GM23338 (cell line): ENCODE measurements at regions not wholly inside any gene's neighbourhood (a gene's known extent, or its start where the extent isn't known, plus 50 kb on each side); places are given as distances from the start of the nearest gene placed in this dataset.

ENCODE experiments used
- ATAC-seq: fragments of 200-7000 bp; cut with Tn5 transposase; 3 replicates; pipeline ENCODE4 v1.9.1; 2020
- DNase-seq: peaks from one replicate; pipeline ENCODE4 v3.0.0-alpha.2; 2015; ENCODE audit warnings: low spot score
- H2AFZ ChIP-seq: fragments of 200-600 bp; sonication (generic); 2 replicates; pipeline ENCODE4 v1.8.0; 2016; ENCODE audit warnings: antibody characterized with exemption, mild to moderate bottlenecking, moderate library complexity
- H3F3A ChIP-seq: fragments of 200-600 bp; sonication (generic); replicated peaks from 2 replicates; pipeline ENCODE4 v1.8.0; 2017; ENCODE audit warnings: antibody characterized with exemption, mixed run types, low read depth
- H3K27ac ChIP-seq: fragments of 200-600 bp; sonication (generic); 2 replicates; pipeline ENCODE4 v1.6.1; 2016; ENCODE audit warnings: low read depth
- H3K27me3 ChIP-seq: fragments of 200-600 bp; sonication (generic); 2 replicates; pipeline ENCODE4 v1.8.0; 2016; ENCODE audit warnings: mild to moderate bottlenecking, mixed run types, moderate library complexity; ENCODE audit not compliant: insufficient read depth
- H3K36me3 ChIP-seq: fragments of 200-600 bp; sonication (generic); 2 replicates; pipeline ENCODE4 v1.8.0; 2016; ENCODE audit warnings: mild to moderate bottlenecking; ENCODE audit not compliant: insufficient read depth
- H3K4me1 ChIP-seq: fragments of 200-600 bp; sonication (generic); 2 replicates; pipeline ENCODE4 v1.8.0; 2016; ENCODE audit warnings: mild to moderate bottlenecking, moderate library complexity; ENCODE audit not compliant: insufficient read depth
- H3K4me2 ChIP-seq: fragments of 200-600 bp; sonication (generic); 2 replicates; pipeline ENCODE4 v1.7.1; 2017; ENCODE audit warnings: mixed run types
- H3K4me3 ChIP-seq: fragments of 200-600 bp; sonication (generic); 2 replicates; pipeline ENCODE4 v1.6.1; 2016; ENCODE audit warnings: mixed run types
- H3K79me2 ChIP-seq: fragments of 200-600 bp; sonication (generic); replicated peaks from 2 replicates; pipeline ENCODE4 v1.8.0; 2017; ENCODE audit warnings: mild to moderate bottlenecking; ENCODE audit not compliant: insufficient read depth
- H3K9me2 ChIP-seq: fragments of 200-600 bp; sonication (generic); 2 replicates; pipeline ENCODE4 v1.8.0; 2017; ENCODE audit not compliant: insufficient read depth
- H4K20me1 ChIP-seq: fragments of 200-600 bp; sonication (generic); replicated peaks from 2 replicates; pipeline ENCODE4 v1.8.0; 2017; ENCODE audit warnings: mild to moderate bottlenecking; ENCODE audit not compliant: insufficient read depth
- H3K27ac Mint-ChIP-seq: 2 replicates; pipeline ENCODE4 v1.8.0; 2020; ENCODE audit warnings: inconsistent platforms, mild to moderate bottlenecking, moderate library complexity, mixed read lengths
- H3K27me3 Mint-ChIP-seq: 3 replicates; pipeline ENCODE4 v1.8.0; 2022; ENCODE audit warnings: low read depth, mild to moderate bottlenecking, moderate library complexity, mixed read lengths, inconsistent platforms; ENCODE audit not compliant: insufficient read depth, poor library complexity
- H3K36me3 Mint-ChIP-seq: 3 replicates; pipeline ENCODE4 v1.8.0; 2021; ENCODE audit warnings: low read depth, mild to moderate bottlenecking, inconsistent platforms, moderate library complexity, mixed read lengths
- H3K4me1 Mint-ChIP-seq: 3 replicates; pipeline ENCODE4 v1.8.0; 2020; ENCODE audit warnings: mild to moderate bottlenecking, inconsistent platforms, mixed read lengths
- H3K4me3 Mint-ChIP-seq: 3 replicates; pipeline ENCODE4 v1.8.0; 2021; ENCODE audit warnings: moderate library complexity, mild to moderate bottlenecking, inconsistent platforms, mixed read lengths
- H3K9me3 Mint-ChIP-seq: 3 replicates; pipeline ENCODE4 v1.8.0; 2020; ENCODE audit warnings: moderate library complexity, mild to moderate bottlenecking, inconsistent platforms, mixed read lengths
- CREB1 ChIP-seq: fragments of 250-450 bp; sonication (Bioruptor Pico); IDR thresholded peaks from 2 replicates; pipeline ENCODE4 v1.5.0; 2020; ENCODE audit warnings: low read depth, mild to moderate bottlenecking, moderate library complexity
- EZH2 ChIP-seq: fragments of 200-600 bp; sonication (generic); IDR thresholded peaks from one replicate; pipeline ENCODE4 v1.8.0; 2017; ENCODE audit warnings: antibody characterized with exemption, mild to moderate bottlenecking, low read depth; ENCODE audit not compliant: unreplicated experiment
- EZH2phosphoT487 ChIP-seq: fragments of 200-600 bp; sonication (generic); IDR thresholded peaks from one replicate; pipeline ENCODE4 v1.8.1; 2018; ENCODE audit warnings: antibody characterized with exemption; ENCODE audit not compliant: unreplicated experiment
- JUNB ChIP-seq: IDR thresholded peaks from one replicate; pipeline ENCODE4 v1.6.1; 2016; ENCODE audit warnings: antibody characterized with exemption; ENCODE audit not compliant: unreplicated experiment
- NANOG ChIP-seq: IDR thresholded peaks from 2 replicates; pipeline ENCODE4 v1.6.1; 2016; ENCODE audit warnings: antibody characterized with exemption, borderline replicate concordance
- POLR2AphosphoS5 ChIP-seq: IDR thresholded peaks from 2 replicates; pipeline ENCODE4 v1.6.1; 2016; ENCODE audit warnings: antibody characterized with exemption, low read depth
- STAT1 ChIP-seq: IDR thresholded peaks from one replicate; pipeline ENCODE4 v1.6.1; 2016; ENCODE audit warnings: antibody characterized with exemption; ENCODE audit not compliant: unreplicated experiment
- ZNF114 ChIP-seq: fragments of 250-450 bp; sonication (Bioruptor Pico); IDR thresholded peaks from 2 replicates; pipeline ENCODE4 v1.5.0; 2020; ENCODE audit warnings: mild to moderate bottlenecking, moderate library complexity
- ZNF331 ChIP-seq: fragments of 250-450 bp; sonication (Bioruptor Pico); IDR thresholded peaks from 2 replicates; pipeline ENCODE4 v1.5.0; 2020; ENCODE audit warnings: low read depth, mild to moderate bottlenecking, moderate library complexity
- TF ChIP-seq, protein P1 (sequence below): IDR thresholded peaks from one replicate; pipeline ENCODE4 v1.6.1; 2018; ENCODE audit warnings: antibody characterized with exemption; ENCODE audit not compliant: unreplicated experiment
- TF ChIP-seq, protein P2 (sequence below), 2 experiments: fragments of 200-600 bp in 1 of 2; sonication (generic) in 1 of 2; conservative IDR thresholded peaks; 2 replicates each; pipeline versions ENCODE4 v1.5.1 to v1.6.1; 2016 to 2017; ENCODE audit warnings: antibody characterized with exemption in 2 of 2, low read depth in 2 of 2, mild to moderate bottlenecking in 2 of 2, moderate library complexity in 1 of 2
- TF ChIP-seq, protein P3 (sequence below): IDR thresholded peaks from 2 replicates; pipeline ENCODE4 v1.6.1; 2016; ENCODE audit warnings: antibody characterized with exemption
- TF ChIP-seq, protein P4 (sequence below): fragments of 250-450 bp; sonication (Bioruptor Pico); IDR thresholded peaks from 2 replicates; pipeline ENCODE4 v1.5.0; 2020; ENCODE audit warnings: mild to moderate bottlenecking, moderate library complexity

DNA sequence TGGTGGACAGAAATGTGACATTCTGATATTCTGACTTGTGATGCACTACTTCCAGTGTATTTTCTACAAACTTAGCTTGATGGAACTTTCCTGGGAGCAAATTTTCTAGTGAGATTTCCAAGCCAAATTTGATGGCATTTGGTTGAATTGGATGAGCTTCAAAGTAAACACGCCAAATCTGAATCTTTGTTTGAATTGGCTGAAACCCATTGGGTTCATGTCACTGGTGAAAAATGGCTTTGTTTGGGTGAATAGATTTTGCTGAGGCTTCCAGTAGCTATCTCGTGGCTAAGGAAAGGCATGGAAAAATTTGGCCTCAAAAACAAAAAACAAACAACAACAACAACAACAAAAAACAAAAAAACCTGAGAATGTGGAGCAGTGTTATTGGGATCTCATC is 271.1 kb upstream of the RPS23 start:
- no peak overlapping the region for H3K27ac ChIP-seq
- no peaks in the 10 kb centered on the region for H3F3A ChIP-seq
- H3K36me3 ChIP-seq = no peaks in the 10 kb centered on the region; the same call in 1 of the 2 replicates
- no peaks in the 10 kb centered on the region; the same call in 1 of the 2 replicates for H3K4me1 ChIP-seq
- ATAC-seq (no peak), DNase-seq (no peak)
- TF ChIP-seq, protein P1, sequence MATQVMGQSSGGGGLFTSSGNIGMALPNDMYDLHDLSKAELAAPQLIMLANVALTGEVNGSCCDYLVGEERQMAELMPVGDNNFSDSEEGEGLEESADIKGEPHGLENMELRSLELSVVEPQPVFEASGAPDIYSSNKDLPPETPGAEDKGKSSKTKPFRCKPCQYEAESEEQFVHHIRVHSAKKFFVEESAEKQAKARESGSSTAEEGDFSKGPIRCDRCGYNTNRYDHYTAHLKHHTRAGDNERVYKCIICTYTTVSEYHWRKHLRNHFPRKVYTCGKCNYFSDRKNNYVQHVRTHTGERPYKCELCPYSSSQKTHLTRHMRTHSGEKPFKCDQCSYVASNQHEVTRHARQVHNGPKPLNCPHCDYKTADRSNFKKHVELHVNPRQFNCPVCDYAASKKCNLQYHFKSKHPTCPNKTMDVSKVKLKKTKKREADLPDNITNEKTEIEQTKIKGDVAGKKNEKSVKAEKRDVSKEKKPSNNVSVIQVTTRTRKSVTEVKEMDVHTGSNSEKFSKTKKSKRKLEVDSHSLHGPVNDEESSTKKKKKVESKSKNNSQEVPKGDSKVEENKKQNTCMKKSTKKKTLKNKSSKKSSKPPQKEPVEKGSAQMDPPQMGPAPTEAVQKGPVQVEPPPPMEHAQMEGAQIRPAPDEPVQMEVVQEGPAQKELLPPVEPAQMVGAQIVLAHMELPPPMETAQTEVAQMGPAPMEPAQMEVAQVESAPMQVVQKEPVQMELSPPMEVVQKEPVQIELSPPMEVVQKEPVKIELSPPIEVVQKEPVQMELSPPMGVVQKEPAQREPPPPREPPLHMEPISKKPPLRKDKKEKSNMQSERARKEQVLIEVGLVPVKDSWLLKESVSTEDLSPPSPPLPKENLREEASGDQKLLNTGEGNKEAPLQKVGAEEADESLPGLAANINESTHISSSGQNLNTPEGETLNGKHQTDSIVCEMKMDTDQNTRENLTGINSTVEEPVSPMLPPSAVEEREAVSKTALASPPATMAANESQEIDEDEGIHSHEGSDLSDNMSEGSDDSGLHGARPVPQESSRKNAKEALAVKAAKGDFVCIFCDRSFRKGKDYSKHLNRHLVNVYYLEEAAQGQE = no peak
- TF ChIP-seq STAT1 (no peak), CREB1 (no peak), EZH2 (no peak), POLR2AphosphoS5 (no peak), ZNF114 (CRISPR knock-in tag) (no peak), ZNF331 (CRISPR knock-in tag) (no peak), EZH2phosphoT487 (no peak), NANOG (no peak), JUNB (no peak)
- TF ChIP-seq, protein P2, sequence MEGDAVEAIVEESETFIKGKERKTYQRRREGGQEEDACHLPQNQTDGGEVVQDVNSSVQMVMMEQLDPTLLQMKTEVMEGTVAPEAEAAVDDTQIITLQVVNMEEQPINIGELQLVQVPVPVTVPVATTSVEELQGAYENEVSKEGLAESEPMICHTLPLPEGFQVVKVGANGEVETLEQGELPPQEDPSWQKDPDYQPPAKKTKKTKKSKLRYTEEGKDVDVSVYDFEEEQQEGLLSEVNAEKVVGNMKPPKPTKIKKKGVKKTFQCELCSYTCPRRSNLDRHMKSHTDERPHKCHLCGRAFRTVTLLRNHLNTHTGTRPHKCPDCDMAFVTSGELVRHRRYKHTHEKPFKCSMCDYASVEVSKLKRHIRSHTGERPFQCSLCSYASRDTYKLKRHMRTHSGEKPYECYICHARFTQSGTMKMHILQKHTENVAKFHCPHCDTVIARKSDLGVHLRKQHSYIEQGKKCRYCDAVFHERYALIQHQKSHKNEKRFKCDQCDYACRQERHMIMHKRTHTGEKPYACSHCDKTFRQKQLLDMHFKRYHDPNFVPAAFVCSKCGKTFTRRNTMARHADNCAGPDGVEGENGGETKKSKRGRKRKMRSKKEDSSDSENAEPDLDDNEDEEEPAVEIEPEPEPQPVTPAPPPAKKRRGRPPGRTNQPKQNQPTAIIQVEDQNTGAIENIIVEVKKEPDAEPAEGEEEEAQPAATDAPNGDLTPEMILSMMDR (conservative IDR thresholded peaks at IDR 0.05; ENCODE audit: low read depth in 2 of 2) = no peak
- TF ChIP-seq, protein P3, sequence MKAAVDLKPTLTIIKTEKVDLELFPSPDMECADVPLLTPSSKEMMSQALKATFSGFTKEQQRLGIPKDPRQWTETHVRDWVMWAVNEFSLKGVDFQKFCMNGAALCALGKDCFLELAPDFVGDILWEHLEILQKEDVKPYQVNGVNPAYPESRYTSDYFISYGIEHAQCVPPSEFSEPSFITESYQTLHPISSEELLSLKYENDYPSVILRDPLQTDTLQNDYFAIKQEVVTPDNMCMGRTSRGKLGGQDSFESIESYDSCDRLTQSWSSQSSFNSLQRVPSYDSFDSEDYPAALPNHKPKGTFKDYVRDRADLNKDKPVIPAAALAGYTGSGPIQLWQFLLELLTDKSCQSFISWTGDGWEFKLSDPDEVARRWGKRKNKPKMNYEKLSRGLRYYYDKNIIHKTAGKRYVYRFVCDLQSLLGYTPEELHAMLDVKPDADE = no peak
- TF ChIP-seq, protein P4, sequence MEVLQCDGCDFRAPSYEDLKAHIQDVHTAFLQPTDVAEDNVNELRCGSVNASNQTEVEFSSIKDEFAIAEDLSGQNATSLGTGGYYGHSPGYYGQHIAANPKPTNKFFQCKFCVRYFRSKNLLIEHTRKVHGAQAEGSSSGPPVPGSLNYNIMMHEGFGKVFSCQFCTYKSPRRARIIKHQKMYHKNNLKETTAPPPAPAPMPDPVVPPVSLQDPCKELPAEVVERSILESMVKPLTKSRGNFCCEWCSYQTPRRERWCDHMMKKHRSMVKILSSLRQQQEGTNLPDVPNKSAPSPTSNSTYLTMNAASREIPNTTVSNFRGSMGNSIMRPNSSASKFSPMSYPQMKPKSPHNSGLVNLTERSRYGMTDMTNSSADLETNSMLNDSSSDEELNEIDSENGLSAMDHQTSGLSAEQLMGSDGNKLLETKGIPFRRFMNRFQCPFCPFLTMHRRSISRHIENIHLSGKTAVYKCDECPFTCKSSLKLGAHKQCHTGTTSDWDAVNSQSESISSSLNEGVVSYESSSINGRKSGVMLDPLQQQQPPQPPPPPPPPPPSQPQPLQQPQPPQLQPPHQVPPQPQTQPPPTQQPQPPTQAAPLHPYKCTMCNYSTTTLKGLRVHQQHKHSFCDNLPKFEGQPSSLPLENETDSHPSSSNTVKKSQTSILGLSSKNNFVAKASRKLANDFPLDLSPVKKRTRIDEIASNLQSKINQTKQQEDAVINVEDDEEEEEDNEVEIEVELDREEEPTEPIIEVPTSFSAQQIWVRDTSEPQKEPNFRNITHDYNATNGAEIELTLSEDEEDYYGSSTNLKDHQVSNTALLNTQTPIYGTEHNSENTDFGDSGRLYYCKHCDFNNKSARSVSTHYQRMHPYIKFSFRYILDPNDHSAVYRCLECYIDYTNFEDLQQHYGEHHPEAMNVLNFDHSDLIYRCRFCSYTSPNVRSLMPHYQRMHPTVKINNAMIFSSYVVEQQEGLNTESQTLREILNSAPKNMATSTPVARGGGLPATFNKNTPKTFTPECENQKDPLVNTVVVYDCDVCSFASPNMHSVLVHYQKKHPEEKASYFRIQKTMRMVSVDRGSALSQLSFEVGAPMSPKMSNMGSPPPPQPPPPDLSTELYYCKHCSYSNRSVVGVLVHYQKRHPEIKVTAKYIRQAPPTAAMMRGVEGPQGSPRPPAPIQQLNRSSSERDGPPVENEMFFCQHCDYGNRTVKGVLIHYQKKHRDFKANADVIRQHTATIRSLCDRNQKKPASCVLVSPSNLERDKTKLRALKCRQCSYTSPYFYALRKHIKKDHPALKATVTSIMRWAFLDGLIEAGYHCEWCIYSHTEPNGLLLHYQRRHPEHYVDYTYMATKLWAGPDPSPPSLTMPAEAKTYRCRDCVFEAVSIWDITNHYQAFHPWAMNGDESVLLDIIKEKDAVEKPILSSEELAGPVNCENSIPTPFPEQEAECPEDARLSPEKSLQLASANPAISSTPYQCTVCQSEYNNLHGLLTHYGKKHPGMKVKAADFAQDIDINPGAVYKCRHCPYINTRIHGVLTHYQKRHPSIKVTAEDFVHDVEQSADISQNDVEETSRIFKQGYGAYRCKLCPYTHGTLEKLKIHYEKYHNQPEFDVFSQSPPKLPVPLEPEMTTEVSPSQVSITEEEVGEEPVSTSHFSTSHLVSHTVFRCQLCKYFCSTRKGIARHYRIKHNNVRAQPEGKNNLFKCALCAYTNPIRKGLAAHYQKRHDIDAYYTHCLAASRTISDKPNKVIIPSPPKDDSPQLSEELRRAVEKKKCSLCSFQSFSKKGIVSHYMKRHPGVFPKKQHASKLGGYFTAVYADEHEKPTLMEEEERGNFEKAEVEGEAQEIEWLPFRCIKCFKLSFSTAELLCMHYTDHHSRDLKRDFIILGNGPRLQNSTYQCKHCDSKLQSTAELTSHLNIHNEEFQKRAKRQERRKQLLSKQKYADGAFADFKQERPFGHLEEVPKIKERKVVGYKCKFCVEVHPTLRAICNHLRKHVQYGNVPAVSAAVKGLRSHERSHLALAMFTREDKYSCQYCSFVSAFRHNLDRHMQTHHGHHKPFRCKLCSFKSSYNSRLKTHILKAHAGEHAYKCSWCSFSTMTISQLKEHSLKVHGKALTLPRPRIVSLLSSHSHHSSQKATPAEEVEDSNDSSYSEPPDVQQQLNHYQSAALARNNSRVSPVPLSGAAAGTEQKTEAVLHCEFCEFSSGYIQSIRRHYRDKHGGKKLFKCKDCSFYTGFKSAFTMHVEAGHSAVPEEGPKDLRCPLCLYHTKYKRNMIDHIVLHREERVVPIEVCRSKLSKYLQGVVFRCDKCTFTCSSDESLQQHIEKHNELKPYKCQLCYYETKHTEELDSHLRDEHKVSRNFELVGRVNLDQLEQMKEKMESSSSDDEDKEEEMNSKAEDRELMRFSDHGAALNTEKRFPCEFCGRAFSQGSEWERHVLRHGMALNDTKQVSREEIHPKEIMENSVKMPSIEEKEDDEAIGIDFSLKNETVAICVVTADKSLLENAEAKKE = no peak
- no peaks in the 10 kb centered on the region for H3K27me3 ChIP-seq
- H3K79me2 ChIP-seq = no peaks in the 10 kb centered on the region
- H3K9me2 ChIP-seq = no peaks in the 10 kb centered on the region
- no peak overlapping the region for H3K4me3 Mint-ChIP-seq
- H3K27me3 Mint-ChIP-seq = no peaks in the 10 kb centered on the region
- H3K27ac Mint-ChIP-seq = no peak overlapping the region
- H3K9me3 Mint-ChIP-seq = peaks cover 6% of the 10 kb centered on the region
- no peaks in the 10 kb centered on the region for H4K20me1 ChIP-seq
- H3K4me1 Mint-ChIP-seq = peaks cover 6% of the 10 kb centered on the region; the same call in 2 of the 3 replicates
- no peak overlapping the region for H2AFZ ChIP-seq
- H3K4me2 ChIP-seq = no peak overlapping the region
- H3K4me3 ChIP-seq = no peak overlapping the region
- H3K36me3 Mint-ChIP-seq = peaks cover 11% of the 10 kb centered on the region
